Neural crest cell (in vitro differentiated cells): ENCODE measurements at regions not wholly inside any gene's neighbourhood (a gene's known extent, or its start where the extent isn't known, plus 50 kb on each side); places are given as distances from the start of the nearest gene placed in this dataset.
"Not testable (repeated sequence)": the region's sequence is repeated elsewhere in the genome, so short reads cannot be mapped to it uniquely, and the experiment has no call there.

Source experiments
- DNase-seq: peaks from one replicate; pipeline ENCODE4 v3.0.0; 2021; ENCODE audit warnings: low read depth, mixed read lengths, low spot score
- H3K27ac Mint-ChIP-seq: one replicate; pipeline ENCODE4 v1.8.0; 2021; ENCODE audit warnings: mild to moderate bottlenecking, mixed read lengths; ENCODE audit not compliant: unreplicated experiment
- H3K27me3 Mint-ChIP-seq: 2 replicates; pipeline ENCODE4 v1.8.0; 2021; ENCODE audit warnings: low read depth, mild to moderate bottlenecking, mixed read lengths
- H3K36me3 Mint-ChIP-seq: 2 replicates; pipeline ENCODE4 v1.8.0; 2021; ENCODE audit warnings: low read depth, mild to moderate bottlenecking, mixed read lengths
- H3K4me1 Mint-ChIP-seq: 2 replicates; pipeline ENCODE4 v1.8.0; 2021; ENCODE audit warnings: mixed read lengths
- H3K4me3 Mint-ChIP-seq: one replicate; pipeline ENCODE4 v1.8.0; 2021; ENCODE audit warnings: mild to moderate bottlenecking, mixed read lengths
- H3K9me3 Mint-ChIP-seq: 2 replicates; pipeline ENCODE4 v1.8.0; 2021; ENCODE audit warnings: mixed read lengths
- TF ChIP-seq, protein P1 (sequence below): fragments of 200-600 bp; sonication (generic); conservative IDR thresholded peaks from 2 replicates; pipeline ENCODE4 v1.5.0; 2021; ENCODE audit warnings: antibody characterized with exemption, mild to moderate bottlenecking

DNA sequence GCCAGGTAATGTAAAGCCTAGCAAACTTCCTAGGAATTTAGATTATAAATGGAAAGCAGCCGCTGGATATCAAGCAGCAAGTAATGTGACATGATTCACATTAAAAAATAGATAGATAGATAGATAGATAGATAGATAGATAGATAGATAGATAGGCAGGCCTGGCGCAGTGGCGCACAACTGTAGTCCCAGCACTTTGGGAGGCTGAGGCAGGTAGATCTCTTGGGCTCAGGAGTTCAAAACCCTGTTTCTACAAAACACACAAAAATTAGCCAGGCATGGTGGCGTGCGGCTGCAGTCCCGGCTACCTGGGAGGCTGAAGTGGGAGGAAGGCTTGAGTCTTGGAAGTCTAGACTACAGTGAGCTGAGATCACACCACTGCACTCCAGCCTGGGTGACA, 236.9 kb downstream of the SLITRK6 start:
- H3K27me3 Mint-ChIP-seq = no peaks in the 10 kb centered on the region
- H3K27ac Mint-ChIP-seq = no peak overlapping the region
- peaks cover 6% of the 10 kb centered on the region for H3K4me1 Mint-ChIP-seq
- TF ChIP-seq, protein P1, sequence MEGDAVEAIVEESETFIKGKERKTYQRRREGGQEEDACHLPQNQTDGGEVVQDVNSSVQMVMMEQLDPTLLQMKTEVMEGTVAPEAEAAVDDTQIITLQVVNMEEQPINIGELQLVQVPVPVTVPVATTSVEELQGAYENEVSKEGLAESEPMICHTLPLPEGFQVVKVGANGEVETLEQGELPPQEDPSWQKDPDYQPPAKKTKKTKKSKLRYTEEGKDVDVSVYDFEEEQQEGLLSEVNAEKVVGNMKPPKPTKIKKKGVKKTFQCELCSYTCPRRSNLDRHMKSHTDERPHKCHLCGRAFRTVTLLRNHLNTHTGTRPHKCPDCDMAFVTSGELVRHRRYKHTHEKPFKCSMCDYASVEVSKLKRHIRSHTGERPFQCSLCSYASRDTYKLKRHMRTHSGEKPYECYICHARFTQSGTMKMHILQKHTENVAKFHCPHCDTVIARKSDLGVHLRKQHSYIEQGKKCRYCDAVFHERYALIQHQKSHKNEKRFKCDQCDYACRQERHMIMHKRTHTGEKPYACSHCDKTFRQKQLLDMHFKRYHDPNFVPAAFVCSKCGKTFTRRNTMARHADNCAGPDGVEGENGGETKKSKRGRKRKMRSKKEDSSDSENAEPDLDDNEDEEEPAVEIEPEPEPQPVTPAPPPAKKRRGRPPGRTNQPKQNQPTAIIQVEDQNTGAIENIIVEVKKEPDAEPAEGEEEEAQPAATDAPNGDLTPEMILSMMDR = no peak
- no peak for DNase-seq
- no peaks in the 10 kb centered on the region for H3K9me3 Mint-ChIP-seq
- H3K4me3 Mint-ChIP-seq = no peak overlapping the region
- no peaks in the 10 kb centered on the region for H3K36me3 Mint-ChIP-seq

DNA sequence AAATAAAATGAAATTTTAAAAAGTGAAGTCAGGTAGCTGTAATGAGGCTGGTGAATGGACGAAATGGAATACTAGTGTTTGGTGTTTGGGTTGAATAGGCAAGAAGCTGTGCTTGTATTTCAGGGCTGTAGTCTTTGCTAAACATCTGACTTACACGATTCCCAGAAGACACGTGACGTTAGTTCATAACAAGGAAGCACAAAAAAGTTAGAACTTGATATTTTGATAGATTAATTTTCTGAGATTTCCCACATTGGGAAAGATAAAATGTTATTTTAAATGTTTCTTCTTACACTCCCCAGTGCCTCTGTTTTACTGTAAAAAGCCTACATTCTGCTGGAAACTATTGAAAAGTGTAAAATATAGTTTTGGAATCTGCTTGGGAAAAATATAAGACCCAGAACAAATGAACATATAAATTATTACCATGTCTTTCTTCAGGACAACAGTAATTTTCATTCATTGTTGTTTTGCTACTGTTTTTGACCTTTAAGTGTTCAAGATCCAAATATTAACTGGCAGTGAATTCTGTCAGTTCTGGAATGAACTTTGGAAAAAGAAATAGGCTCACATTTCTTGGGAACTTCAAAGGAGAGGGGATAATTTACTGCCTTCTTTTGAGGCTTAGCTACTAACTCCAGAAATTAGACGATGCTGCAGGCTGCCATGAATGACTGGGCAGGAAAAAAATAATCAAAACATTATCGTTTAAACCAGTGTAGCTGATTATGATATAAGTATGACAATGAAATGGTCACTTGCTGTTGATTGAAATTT, 241.3 kb downstream of the SLITRK6 start:
- H3K27ac Mint-ChIP-seq = no peak overlapping the region
- H3K4me3 Mint-ChIP-seq = no peak overlapping the region
- H3K9me3 Mint-ChIP-seq = no peaks in the 10 kb centered on the region
- no peaks in the 10 kb centered on the region for H3K4me1 Mint-ChIP-seq
- TF ChIP-seq, protein P1 = no peak
- H3K36me3 Mint-ChIP-seq = no peaks in the 10 kb centered on the region
- no peaks in the 10 kb centered on the region for H3K27me3 Mint-ChIP-seq
- DNase-seq = no peak

DNA sequence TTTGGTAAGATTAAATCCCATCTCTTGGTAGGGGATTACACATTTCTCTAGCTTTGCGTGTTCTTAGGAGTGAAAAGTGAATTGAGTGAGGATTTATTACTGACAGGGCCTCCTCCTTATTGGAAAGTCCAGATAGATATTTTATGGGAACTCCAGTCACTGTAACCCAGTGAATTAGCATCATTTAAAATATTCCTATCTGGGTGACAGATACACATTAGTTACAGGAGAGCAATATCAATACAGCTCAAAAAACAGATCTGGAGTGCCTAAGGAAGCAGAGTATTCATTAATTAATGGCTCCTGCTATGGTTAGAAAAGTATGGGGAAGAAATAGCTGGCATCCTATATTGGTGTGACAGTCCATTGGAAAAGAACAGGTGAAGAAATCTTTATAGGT, 248.2 kb downstream of the SLITRK6 start:
- TF ChIP-seq, protein P1 = no peak
- Mint-ChIP-seq H3K27me3 (no peaks in the 10 kb centered on the region), H3K36me3 (peaks cover 5% of the 10 kb centered on the region), H3K9me3 (peaks cover 7% of the 10 kb centered on the region), H3K4me3 (no peak overlapping the region), H3K27ac (no peak overlapping the region), H3K4me1 (no peaks in the 10 kb centered on the region)
- no peak for DNase-seq

DNA sequence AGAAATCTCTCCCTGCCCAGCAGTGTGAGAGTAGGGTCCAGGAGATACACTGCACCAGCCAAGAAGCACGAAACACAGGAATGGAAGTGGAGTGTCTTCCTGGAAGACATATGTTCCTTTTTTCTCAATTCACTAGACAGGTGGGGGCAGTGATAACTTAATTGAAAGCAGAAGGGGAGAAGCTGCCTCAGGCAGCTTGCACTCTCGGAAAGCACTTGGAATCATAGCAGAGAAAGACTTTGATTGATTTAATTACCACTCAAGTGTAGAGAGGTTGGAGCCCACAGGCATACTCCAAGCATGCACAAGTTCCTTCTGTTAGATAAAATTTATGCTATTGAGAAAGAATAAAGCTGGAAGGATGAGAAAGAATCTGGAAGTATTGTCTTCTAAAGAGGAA, 249.4 kb downstream of the SLITRK6 start:
- H3K27me3 Mint-ChIP-seq = no peaks in the 10 kb centered on the region
- DNase-seq = no peak
- H3K4me1 Mint-ChIP-seq = no peaks in the 10 kb centered on the region
- peaks cover 7% of the 10 kb centered on the region for H3K9me3 Mint-ChIP-seq
- H3K4me3 Mint-ChIP-seq = no peak overlapping the region
- H3K36me3 Mint-ChIP-seq = peaks cover 5% of the 10 kb centered on the region
- H3K27ac Mint-ChIP-seq = no peak overlapping the region
- TF ChIP-seq, protein P1 = no peak

DNA sequence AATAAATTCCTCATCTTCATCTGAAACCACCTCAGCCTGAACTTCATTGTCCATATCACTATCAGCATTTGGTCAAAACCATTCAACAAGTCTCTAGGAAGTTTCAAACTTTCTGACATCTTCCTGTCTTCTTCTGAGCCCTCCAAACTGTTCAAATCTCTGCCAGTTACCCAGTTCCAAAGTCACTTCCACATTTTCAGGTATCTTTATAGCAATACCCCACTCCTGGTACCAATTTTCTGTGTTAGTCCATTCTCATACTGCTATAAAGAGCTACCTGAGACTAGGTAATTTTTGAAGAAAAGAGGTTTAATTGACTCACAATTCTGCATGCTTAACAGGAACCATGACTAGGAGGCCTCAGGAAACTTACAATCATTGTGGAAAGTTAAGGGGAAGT, 250.4 kb downstream of the SLITRK6 start:
- H3K27ac Mint-ChIP-seq, H3K27me3 Mint-ChIP-seq, H3K9me3 Mint-ChIP-seq, H3K4me3 Mint-ChIP-seq, H3K4me1 Mint-ChIP-seq, DNase-seq, H3K36me3 Mint-ChIP-seq: not testable (repeated sequence)

DNA sequence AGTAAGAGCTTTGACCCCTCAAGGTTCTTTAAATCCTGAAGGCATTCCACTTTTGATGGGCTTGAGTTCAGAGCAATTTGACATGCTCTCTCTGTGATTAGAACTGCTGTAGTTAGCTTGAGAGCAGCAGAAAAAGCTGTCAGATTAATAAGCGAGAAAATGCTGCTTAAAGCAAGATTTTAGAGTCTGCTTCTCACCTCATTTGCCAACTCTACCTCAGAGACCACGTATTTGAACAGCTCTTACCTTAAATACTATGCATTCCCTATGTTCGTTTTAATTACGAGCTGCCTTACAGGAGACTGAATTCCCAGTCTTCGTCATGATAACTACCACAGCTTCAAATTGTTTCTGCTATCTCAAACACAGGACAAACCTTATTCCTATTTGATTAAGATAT, 253.4 kb downstream of the SLITRK6 start:
- no peaks in the 10 kb centered on the region for H3K27me3 Mint-ChIP-seq
- no peak overlapping the region for H3K27ac Mint-ChIP-seq
- TF ChIP-seq, protein P1 = no peak
- no peak for DNase-seq
- no peak overlapping the region for H3K4me3 Mint-ChIP-seq
- peaks cover 7% of the 10 kb centered on the region for H3K9me3 Mint-ChIP-seq
- peaks cover 5% of the 10 kb centered on the region for H3K36me3 Mint-ChIP-seq
- no peaks in the 10 kb centered on the region for H3K4me1 Mint-ChIP-seq
